Tongue (tissue), 1 donor: ENCODE measurements at regions not wholly inside any gene's neighbourhood (a gene's known extent, or its start where the extent isn't known, plus 50 kb on each side); places are given as distances from the start of the nearest gene placed in this dataset.

Experiments used
- DNase-seq: peaks from one replicate; pipeline ENCODE4 v3.0.0-alpha.2; 2015

GRCh38 chr6:210104-210456 is 82.2 kb upstream of the DUSP22 start:
- no peak for DNase-seq

- DNase-seq, result no peak
Measured at GRCh38 chr6:210778-211374, 81.4 kb upstream of the DUSP22 start.

GRCh38 chr6:211871-212497 is 80.3 kb upstream of the DUSP22 start:
- DNase-seq, result no peak

DNA sequence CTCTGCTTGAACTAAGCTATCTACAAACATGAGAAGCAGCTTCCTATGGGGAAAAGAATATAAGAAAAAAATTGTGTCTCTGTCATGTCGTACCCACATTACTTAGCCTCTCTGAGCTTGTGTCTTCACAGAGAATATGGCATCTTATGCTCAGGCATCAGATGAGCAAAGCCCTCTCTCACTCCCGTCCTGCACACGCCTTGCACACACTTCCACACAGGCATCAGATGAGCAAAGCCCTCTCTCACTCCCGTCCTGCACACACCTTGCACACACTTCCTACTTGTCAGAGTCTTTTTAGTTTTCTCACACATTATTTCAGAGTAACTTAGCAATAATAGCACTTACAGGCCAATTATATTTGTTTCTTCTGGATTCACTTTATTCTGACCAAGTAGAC is 79.0 kb upstream of the DUSP22 start:
- no peak for DNase-seq

GRCh38 chr6:214428-214827 is 77.9 kb upstream of the DUSP22 start:
- DNase-seq, result no peak

GRCh38 chr6:215335-216034 is 76.8 kb upstream of the DUSP22 start:
- DNase-seq, result no peak

- no peak for DNase-seq
Measured at GRCh38 chr6:217048-217659, 75.1 kb upstream of the DUSP22 start.

GRCh38 chr6:218153-219018 is 73.9 kb upstream of the DUSP22 start:
- DNase-seq, result no peak

DNA sequence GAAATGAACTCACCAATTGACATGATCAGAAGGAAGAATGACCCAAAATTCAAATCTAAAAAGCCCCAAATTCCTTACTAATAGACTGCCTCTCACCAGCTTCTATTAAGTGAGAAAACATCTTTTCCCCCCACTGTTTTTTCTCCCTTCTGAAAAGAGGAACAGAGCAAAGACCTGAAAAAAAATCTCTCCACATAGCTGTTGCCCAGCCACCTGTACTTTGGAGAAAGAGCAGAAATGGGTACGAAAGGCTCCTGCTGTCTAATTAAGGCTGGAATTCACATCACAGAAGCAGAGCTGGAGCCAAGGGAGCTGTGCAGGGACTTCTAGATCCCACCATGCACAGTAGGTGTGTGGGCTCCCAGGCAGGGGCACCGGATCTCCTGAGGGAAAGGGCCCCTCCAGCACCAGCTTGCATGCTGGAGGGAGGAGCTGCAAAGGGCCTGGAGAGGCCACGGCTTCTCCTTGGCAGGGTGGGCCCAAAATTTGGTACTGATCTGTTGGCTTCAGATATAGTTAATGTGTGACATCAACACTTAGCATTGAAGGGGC is 73.2 kb upstream of the DUSP22 start:
- no peak for DNase-seq

DNA sequence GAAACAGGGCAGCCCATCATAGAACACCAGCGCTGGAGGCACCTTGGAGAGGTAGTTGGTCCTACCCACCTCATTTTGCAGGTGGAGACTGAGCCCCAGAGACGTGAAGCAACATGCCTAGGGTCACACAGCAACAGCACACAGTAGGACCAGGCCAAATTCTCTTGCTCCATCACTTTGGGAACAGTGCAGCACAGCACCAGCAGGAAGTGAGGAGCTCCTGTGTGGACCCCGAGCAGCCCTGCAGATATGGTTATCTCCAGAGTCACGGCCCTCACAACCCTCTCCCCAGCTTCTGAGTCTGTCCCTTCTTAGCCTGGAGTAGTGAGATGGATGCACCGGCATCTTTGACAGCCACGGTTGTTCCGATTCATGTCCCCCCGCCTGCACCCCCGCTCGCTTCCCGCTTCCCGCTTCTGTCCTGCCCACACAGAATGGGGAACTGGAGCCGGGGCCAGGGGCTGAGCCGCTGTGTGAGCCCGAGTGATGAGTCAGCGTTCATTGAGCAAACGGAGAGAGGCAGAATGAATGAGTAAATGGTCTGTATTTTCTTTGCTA is 72.6 kb upstream of the DUSP22 start:
- DNase-seq, result no peak

DNA sequence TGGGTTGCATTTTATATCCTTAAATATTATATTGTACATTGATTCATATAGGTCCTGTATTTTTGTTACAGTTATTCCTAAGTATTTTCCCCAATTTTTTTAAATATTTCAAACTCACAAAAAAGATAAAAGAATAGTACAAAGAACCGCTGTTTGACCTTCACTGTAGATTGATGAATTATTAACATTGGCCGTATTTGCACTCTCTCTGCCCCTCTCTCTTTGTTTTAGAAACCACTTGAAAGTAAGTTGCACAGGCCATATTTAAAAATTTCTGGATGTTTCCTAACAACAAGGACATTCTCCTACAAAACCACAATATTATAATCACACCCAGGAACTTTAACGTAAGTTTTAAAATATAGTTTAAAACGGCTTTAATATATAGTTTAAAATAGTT is 72.0 kb upstream of the DUSP22 start:
- DNase-seq, result no peak

DNA sequence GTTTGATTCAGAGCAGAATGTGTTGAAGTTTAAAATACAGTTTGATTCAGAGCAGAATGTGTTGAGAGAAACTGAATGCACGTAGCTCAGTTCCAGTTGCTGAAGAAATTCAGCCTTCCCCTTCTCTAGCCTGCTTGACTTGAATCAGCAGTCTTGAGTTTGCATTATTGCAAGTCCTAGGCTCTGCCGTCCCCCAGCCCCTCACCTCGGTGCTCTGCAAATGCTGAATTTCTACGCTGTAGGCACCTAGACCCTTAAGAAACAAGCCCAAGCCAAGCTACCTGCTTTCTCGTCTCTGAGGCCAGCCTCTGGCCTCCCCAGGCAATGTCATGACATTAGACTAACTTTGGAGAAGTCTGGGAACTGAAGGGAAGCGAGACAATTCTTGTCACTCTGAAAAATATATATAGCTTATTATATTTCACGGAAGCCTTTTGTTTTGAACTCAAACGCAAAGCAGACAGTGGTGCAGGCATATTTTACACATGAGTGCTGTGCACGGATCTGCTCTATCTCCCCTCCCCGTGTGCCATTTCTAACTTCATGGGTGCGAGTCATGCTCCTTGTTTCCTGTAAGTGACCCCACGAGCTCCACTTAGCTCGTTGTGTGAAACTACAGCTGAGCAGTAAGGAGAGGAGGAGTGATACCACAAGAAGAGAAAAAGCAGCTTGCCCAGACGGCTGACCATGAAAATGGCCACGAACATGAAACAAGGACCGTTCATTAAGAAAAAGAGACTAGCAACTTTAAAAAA is 71.4 kb upstream of the DUSP22 start:
- no peak for DNase-seq

DNA sequence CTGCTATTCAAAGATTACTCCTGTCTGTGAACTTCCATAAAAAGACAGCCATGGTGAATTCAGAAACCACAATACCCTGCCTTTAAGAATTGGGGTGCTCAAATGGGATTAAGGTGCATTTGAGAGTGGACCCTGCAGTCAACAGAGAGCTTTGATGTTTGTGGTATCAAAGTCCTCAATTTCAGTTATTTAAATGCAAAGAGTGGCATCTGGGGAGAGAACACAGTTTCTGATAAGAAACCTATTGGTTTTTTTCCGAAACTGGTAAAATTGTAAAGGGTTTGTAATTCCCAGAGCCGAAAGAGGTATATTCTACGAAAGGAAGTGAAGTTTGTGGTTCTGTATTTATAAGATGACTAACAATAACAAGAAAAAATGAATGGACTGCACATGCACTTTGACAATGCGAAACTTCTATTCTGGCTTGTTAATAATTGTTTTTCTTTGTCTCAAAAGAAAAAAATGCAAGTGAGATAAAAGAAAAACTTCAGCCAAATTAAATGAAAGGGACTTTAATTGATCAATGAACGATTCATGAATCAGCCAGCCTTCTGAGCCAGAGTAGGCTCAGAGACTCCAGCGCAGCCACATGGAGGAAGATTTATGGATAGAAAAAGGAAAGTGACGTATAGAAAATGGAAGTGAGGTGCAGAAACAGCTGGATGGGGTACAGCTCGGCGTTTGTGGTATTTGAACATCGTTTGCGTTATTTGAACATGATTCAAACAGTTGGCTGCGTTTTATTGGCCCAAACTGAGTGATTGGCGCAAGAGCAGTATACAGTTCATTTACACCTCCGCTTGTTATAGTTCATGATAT is 70.5 kb upstream of the DUSP22 start:
- no peak for DNase-seq

- no peak for DNase-seq
Measured at GRCh38 chr6:222468-222867, 69.8 kb upstream of the DUSP22 start.

GRCh38 chr6:223136-223535 is 69.2 kb upstream of the DUSP22 start:
- no peak for DNase-seq

DNA sequence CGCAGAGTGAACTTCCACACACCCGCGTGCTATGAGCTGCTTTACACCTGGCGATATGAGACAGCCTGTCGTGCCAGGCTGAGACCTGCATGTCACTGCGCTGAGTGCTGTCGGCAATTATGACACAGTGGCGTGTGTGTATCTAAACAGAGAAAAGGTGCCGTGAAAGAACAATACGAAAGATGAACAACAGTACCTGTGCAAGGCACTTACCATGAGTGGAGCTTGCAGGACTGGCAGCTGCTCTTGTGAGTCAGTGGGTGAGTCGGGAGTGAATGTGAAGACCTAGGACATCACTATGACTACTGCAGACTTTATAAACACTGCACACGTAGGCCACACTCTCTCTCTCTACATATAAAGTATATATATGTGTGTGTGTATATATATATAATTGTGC is 68.5 kb upstream of the DUSP22 start:
- DNase-seq, result no peak

DNA sequence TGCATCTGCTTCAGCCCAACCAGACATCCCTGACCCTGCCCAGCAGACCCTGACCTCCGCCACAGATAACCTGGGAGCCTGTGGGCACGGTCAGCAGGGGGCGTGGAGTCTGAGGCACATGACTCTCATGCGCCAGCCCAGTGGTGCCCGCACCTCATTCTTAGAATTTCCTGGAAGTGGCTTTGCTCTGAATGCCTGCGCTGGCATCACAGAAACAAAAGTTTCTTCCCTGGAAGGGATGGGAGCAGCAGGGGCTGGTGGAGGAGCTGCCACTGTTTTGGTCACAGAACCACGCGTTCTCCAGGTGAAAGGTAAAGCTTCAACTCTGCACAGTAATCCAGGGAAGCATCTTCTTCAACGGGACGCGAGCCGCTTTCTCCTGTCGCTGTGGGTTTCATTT is 67.9 kb upstream of the DUSP22 start:
- DNase-seq, result no peak

GRCh38 chr6:225121-225721 is 67.1 kb upstream of the DUSP22 start:
- no peak for DNase-seq

GRCh38 chr6:225907-226306 is 66.4 kb upstream of the DUSP22 start:
- no peak for DNase-seq

GRCh38 chr6:226516-227073 is 65.7 kb upstream of the DUSP22 start:
- DNase-seq, result no peak
